H9 (cell line): ENCODE measurements at regions not wholly inside any gene's neighbourhood (a gene's known extent, or its start where the extent isn't known, plus 50 kb on each side); places are given as distances from the start of the nearest gene placed in this dataset.

Source experiments
- DNase-seq: peaks from one replicate; pipeline ENCODE4 v3.0.0-alpha.2; 2017
- H2AFZ ChIP-seq: one replicate; pipeline ENCODE4 v1.6.1; 2013; ENCODE audit warnings: mild to moderate bottlenecking, low read length, control low read depth, moderate library complexity
- H2AK5ac ChIP-seq: 2 replicates; pipeline ENCODE4 v1.6.1; 2013; ENCODE audit warnings: low read length, control low read depth, mixed read lengths; ENCODE audit not compliant: insufficient read length
- H2BK120ac ChIP-seq: one replicate; pipeline ENCODE4 v1.6.1; 2013; ENCODE audit warnings: low read depth, mild to moderate bottlenecking, low read length, control low read depth, inconsistent platforms; ENCODE audit not compliant: poor library complexity, severe bottlenecking
- H2BK12ac ChIP-seq: 2 replicates; pipeline ENCODE4 v1.6.1; 2013; ENCODE audit warnings: low read length, control low read depth, mixed read lengths, low read depth; ENCODE audit not compliant: insufficient read length
- H2BK15ac ChIP-seq: 2 replicates; pipeline ENCODE4 v1.6.1; 2013; ENCODE audit warnings: low read depth, low read length, control low read depth
- H2BK20ac ChIP-seq: one replicate; pipeline ENCODE4 v1.6.1; 2013; ENCODE audit warnings: low read depth, mild to moderate bottlenecking, low read length, control low read depth, inconsistent platforms; ENCODE audit not compliant: poor library complexity, severe bottlenecking
- H2BK5ac ChIP-seq: 2 replicates; pipeline ENCODE4 v1.6.1; 2013; ENCODE audit warnings: low read length, control low read depth, mixed read lengths; ENCODE audit not compliant: insufficient read length
- H3K14ac ChIP-seq: 2 replicates; pipeline ENCODE4 v1.6.1; 2013; ENCODE audit warnings: low read length, control low read depth; ENCODE audit not compliant: insufficient read depth
- H3K18ac ChIP-seq: 2 replicates; pipeline ENCODE4 v1.6.1; 2013; ENCODE audit warnings: low read depth, mild to moderate bottlenecking, mixed read lengths, low read length, control low read depth; ENCODE audit not compliant: insufficient read length
- H3K23ac ChIP-seq: 2 replicates; pipeline ENCODE4 v1.6.1; 2013; ENCODE audit warnings: low read length, control low read depth, mixed read lengths, low read depth; ENCODE audit not compliant: insufficient read length
- H3K23me2 ChIP-seq: 2 replicates; pipeline ENCODE4 v1.6.1; 2013; ENCODE audit warnings: low read depth, mild to moderate bottlenecking, mixed read lengths, low read length, control low read depth; ENCODE audit not compliant: insufficient read length, poor library complexity, severe bottlenecking
- H3K27ac ChIP-seq: 2 replicates; pipeline ENCODE4 v1.5.1; 2013; ENCODE audit warnings: low read length, control low read depth, mixed read lengths, low read depth; ENCODE audit not compliant: insufficient read length
- H3K27me3 ChIP-seq: 2 replicates; pipeline ENCODE4 v1.6.1; 2013; ENCODE audit warnings: low read length, control low read depth, inconsistent platforms; ENCODE audit not compliant: insufficient read depth
- H3K4ac ChIP-seq: 2 replicates; pipeline ENCODE4 v1.6.1; 2013; ENCODE audit warnings: low read depth, mild to moderate bottlenecking, control low read depth, inconsistent platforms, low read length, moderate library complexity
- H3K4me1 ChIP-seq: 2 replicates; pipeline ENCODE4 v1.6.1; 2013; ENCODE audit warnings: low read length, control low read depth, inconsistent platforms; ENCODE audit not compliant: insufficient read depth
- H3K4me2 ChIP-seq: 2 replicates; pipeline ENCODE4 v1.6.1; 2013; ENCODE audit warnings: low read length, control low read depth, mixed read lengths; ENCODE audit not compliant: insufficient read length, insufficient read depth
- H3K56ac ChIP-seq: 2 replicates; pipeline ENCODE4 v1.6.1; 2013; ENCODE audit warnings: low read depth, mild to moderate bottlenecking, mixed read lengths, low read length, control low read depth; ENCODE audit not compliant: insufficient read length
- H3K79me1 ChIP-seq: 2 replicates; pipeline ENCODE4 v1.6.1; 2013; ENCODE audit warnings: low read depth, mild to moderate bottlenecking, moderate library complexity, low read length, control low read depth, inconsistent platforms; ENCODE audit not compliant: insufficient read depth, poor library complexity, severe bottlenecking
- H3K79me2 ChIP-seq: 2 replicates; pipeline ENCODE4 v1.6.1; 2013; ENCODE audit warnings: low read length, control low read depth, inconsistent platforms; ENCODE audit not compliant: insufficient read depth
- H3K9ac ChIP-seq: 2 replicates; pipeline ENCODE4 v1.6.1; 2013; ENCODE audit warnings: low read length, control low read depth, mixed read lengths; ENCODE audit not compliant: insufficient read length; ENCODE audit errors: extremely low read depth
- H3K9me3 ChIP-seq: one replicate; pipeline ENCODE4 v1.6.1; 2013; ENCODE audit warnings: low read depth, low read length, inconsistent platforms; ENCODE audit not compliant: control insufficient read depth
- H3T11ph ChIP-seq: one replicate; pipeline ENCODE4 v1.6.1; 2013; ENCODE audit warnings: mild to moderate bottlenecking, low read length, control low read depth, inconsistent platforms
- H4K20me1 ChIP-seq: one replicate; pipeline ENCODE4 v1.6.1; 2013; ENCODE audit not compliant: control insufficient read depth, insufficient read length, insufficient read depth
- H4K5ac ChIP-seq: 2 replicates; pipeline ENCODE4 v1.6.1; 2013; ENCODE audit warnings: low read depth, mild to moderate bottlenecking, mixed read lengths, low read length, control low read depth; ENCODE audit not compliant: insufficient read length
- H4K8ac ChIP-seq: replicated peaks from 2 replicates; pipeline ENCODE4 v1.6.1; 2013; ENCODE audit warnings: low read length, control low read depth, mixed read lengths, low read depth; ENCODE audit not compliant: insufficient read length
- H4K91ac ChIP-seq: 2 replicates; pipeline ENCODE4 v1.6.1; 2013; ENCODE audit warnings: low read depth, mild to moderate bottlenecking, moderate library complexity, mixed read lengths, low read length, control low read depth; ENCODE audit not compliant: insufficient read length
- H3K27ac Mint-ChIP-seq, 3 experiments: 2 replicates in 2 of 3; 3 replicates in 1 of 3; pipeline ENCODE4 v1.8.0; 2020 to 2021; ENCODE audit warnings: mixed read lengths in 3 of 3, mild to moderate bottlenecking in 1 of 3, moderate library complexity in 1 of 3
- H3K27me3 Mint-ChIP-seq: 2 replicates; pipeline ENCODE4 v1.8.0; 2021; ENCODE audit warnings: low read depth, mild to moderate bottlenecking, moderate library complexity, mixed read lengths
- H3K36me3 Mint-ChIP-seq, 3 experiments: 2 replicates in 2 of 3; 3 replicates in 1 of 3; pipeline ENCODE4 v1.8.0; 2020 to 2021; ENCODE audit warnings: low read depth in 3 of 3, mixed read lengths in 3 of 3; ENCODE audit not compliant: insufficient read depth in 1 of 3
- H3K4me1 Mint-ChIP-seq, 2 experiments: 2 replicates each; pipeline ENCODE4 v1.8.0; 2020; ENCODE audit warnings: mixed read lengths in 2 of 2
- H3K4me3 Mint-ChIP-seq, 2 experiments: 2 replicates in 1 of 2; 3 replicates in 1 of 2; pipeline ENCODE4 v1.8.0; 2020 to 2021; ENCODE audit warnings: mild to moderate bottlenecking in 2 of 2, mixed read lengths in 2 of 2, moderate library complexity in 1 of 2
- H3K9me3 Mint-ChIP-seq, 2 experiments: 2 replicates in 1 of 2; 3 replicates in 1 of 2; pipeline ENCODE4 v1.8.0; 2020; ENCODE audit warnings: mild to moderate bottlenecking in 2 of 2, mixed read lengths in 2 of 2, moderate library complexity in 1 of 2
- CTCF ChIP-seq: fragments of 200-600 bp; sonication (generic); conservative IDR thresholded peaks from 3 replicates; pipeline ENCODE4 v1.8.0; 2021; ENCODE audit warnings: antibody characterized with exemption, mild to moderate bottlenecking
- WGBS: extraction: QIAGEN DNeasy Blood & Tissue Kit; methylation state at CpG from one replicate; pipeline ENCODE4 v1.1.7; 2013; ENCODE audit warnings: missing lambda C conversion rate, low lambda C conversion rate, mixed read lengths; ENCODE audit not compliant: insufficient read length; ENCODE audit errors: extremely low coverage; 5-methylcytosine and 5-hydroxymethylcytosine counted together

GRCh38 chr17:36854982-36855381 is 82.3 kb upstream of the LHX1 start:
- Histone ChIP-seq H2BK20ac (no peak overlapping the region), H4K5ac (no peak overlapping the region), H3K9ac (no peak overlapping the region), H3K14ac (no peak overlapping the region), H4K20me1 (no peaks in the 10 kb centered on the region), H3K79me2 (no peaks in the 10 kb centered on the region), H2AK5ac (no peak overlapping the region), H3K27me3 (no peaks in the 10 kb centered on the region), H3K18ac (no peak overlapping the region), H3K9me3 (no peaks in the 10 kb centered on the region), H3K56ac (no peak overlapping the region), H2BK12ac (no peak overlapping the region), H3K27ac (no peak overlapping the region), H3T11ph (no peak overlapping the region), H4K8ac (no peak overlapping the region), H2AFZ (no peak overlapping the region), H4K91ac (no peak overlapping the region), H3K4me2 (no peak overlapping the region), H3K23ac (no peak overlapping the region), H2BK5ac (no peak overlapping the region), H3K23me2 (no peaks in the 10 kb centered on the region), H3K4ac (no peak overlapping the region), H3K79me1 (no peaks in the 10 kb centered on the region), H2BK120ac (no peak overlapping the region), H3K4me1 (peaks cover 2% of the 10 kb centered on the region; the same call in 1 of the 2 replicates), H2BK15ac (no peak overlapping the region)
- Mint-ChIP-seq H3K27ac (no peak overlapping the region), H3K4me3 (no peak overlapping the region), H3K4me1 (peaks cover 21 to 42% of the 10 kb centered on the region in 2 experiments), H3K36me3 (no peaks in the 10 kb centered on the region; a peak in 1 of 7 replicates), H3K9me3 (no peaks in the 10 kb centered on the region; a peak in 1 of 5 replicates), H3K27me3 (peaks cover 7% of the 10 kb centered on the region)
- WGBS, result no CpG with 5 or more reads among the region's 3 CpGs
- no peak for DNase-seq
- TF ChIP-seq CTCF, result no peak
